HG03442 (cell line): ENCODE measurements at regions not wholly inside any gene's neighbourhood (a gene's known extent, or its start where the extent isn't known, plus 50 kb on each side); places are given as distances from the start of the nearest gene placed in this dataset.
"Not testable (repeated sequence)": the region's sequence is repeated elsewhere in the genome, so short reads cannot be mapped to it uniquely, and the experiment has no call there.

Experiments
- ATAC-seq: cut with Tn5 transposase; IDR thresholded peaks from one replicate; pipeline ENCODE4 v1.9.1; 2021; ENCODE audit warnings: mild to moderate bottlenecking, moderate library complexity; ENCODE audit not compliant: unreplicated experiment

DNA sequence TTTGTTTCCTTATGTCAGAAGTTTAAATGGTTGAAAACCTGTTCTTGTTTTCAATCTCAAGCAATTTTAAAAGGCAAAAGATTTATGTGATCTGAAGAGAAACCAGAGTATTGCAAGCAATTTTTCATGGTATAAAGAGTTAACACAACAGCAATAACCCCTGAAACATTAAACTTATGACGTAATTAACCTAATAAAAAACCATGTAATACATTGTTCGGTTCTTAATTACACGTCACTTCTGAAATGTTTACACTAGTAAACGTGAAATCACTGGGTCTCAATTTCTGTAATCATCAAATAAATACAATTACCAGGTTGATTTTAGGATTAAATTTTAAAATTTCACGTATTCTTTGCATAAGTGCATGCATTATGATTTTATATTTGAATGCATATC is 914.5 kb downstream of the NLGN4X start:
- no peak for ATAC-seq

DNA sequence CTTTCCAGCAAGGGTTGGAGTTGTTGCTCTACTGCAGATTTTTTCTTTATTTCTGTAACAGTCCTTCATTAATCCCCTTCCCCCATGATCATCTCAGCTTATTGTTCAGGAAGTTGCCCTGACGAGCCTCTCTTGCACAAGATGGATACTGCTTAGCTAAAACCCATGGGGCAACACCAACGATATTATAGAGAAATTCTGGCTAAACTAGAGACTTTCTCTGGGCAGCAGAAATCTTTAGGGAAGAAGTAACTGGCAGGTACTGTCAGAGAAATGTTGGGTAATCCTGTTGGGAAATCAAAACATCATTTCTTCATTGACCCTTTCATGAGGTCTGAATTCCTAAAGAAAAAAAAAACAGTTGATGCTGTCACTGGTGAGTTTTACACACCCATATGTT is 921.3 kb downstream of the NLGN4X start:
- ATAC-seq, result no peak

- ATAC-seq, result no peak
Measured at GRCh38 chrX:5306654-5307121, 922.0 kb downstream of the NLGN4X start.

GRCh38 chrX:5305452-5305851 is 923.2 kb downstream of the NLGN4X start:
- ATAC-seq, result no peak

DNA sequence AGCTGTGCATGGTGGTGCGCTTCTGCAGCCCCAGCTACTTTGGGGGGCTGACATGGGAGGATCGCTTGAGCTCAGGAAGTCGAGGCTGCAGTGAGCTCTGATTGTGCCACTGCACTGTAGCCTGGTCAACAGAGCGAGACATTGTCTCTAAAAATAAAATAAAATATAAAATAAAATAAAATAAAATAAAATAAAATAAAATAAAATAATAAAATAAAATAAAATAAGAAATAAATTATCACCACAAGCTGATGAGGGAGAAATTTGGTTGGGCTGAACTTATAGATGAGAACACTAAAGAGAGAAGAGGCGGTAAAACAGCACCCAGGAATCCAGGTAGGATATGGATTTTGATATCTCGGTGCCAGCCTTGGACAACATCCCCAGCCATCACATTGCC is 933.7 kb downstream of the NLGN4X start:
- no peak for ATAC-seq

GRCh38 chrX:5290635-5291034 is 938.0 kb downstream of the NLGN4X start:
- ATAC-seq, result no peak

- not testable (repeated sequence) for ATAC-seq
Measured at GRCh38 chrX:5289949-5290348, 938.7 kb downstream of the NLGN4X start.

DNA sequence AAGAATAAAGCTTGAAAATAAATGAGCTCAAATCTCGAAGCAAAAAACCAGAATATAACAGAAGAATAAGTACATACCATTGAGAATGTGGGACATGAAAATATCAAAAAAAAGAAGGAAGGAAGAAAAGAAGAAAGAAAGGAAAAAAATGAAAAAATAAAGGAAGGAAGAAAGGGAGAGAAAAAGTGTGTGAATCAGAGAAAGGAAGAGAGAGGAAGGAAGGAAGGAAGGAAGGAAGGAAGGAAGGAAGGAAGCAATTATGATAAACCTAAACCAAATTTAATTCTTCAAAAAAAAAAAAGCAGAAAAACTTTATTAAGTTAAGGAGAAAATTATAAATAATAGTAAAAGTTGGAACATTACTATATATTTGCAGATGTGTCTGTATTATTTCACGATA is 949.8 kb downstream of the NLGN4X start:
- ATAC-seq, result no peak

DNA sequence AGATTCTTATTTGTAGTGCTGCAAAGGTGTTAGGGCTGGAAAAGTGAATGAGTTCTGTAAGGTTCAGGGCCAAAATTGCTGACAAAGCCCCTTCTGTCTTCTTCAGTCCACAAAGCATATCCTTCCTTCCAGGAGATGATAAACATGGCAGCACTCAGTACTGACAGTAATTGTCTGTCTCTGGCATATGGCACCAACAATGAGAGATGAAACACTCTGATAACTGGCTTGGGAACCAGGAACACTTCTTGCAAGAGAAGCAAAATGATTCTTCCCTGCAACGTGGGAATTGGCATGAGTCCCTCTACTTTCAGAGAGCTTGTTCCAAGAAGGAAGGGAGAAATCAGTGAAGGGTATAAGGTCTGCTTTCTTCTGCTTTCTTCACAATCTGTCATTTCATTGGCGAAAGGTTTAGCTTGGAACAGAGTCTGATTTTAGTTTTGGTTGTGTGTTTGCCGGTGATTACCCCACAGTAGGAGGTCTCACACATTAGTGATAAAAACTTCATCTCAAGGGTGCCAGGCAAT is 963.3 kb downstream of the NLGN4X start:
- no peak for ATAC-seq

- no peak for ATAC-seq
Measured at GRCh38 chrX:5250106-5250505, 978.6 kb downstream of the NLGN4X start.

- ATAC-seq, result no peak
Measured at GRCh38 chrX:5242091-5242790, 986.4 kb downstream of the NLGN4X start.

- no peak for ATAC-seq
Measured at GRCh38 chrX:5236749-5237148, 991.9 kb downstream of the NLGN4X start.

- no peak for ATAC-seq
Measured at GRCh38 chrX:5236096-5236495, 992.6 kb downstream of the NLGN4X start.

GRCh38 chrX:5233830-5234229 is 994.8 kb downstream of the NLGN4X start:
- no peak for ATAC-seq

GRCh38 chrX:5220421-5220820 is 1008.2 kb downstream of the NLGN4X start:
- no peak for ATAC-seq

- ATAC-seq, result no peak
Measured at GRCh38 chrX:5194806-5195205, 1033.9 kb downstream of the NLGN4X start.

GRCh38 chrX:5180135-5180741 is 1048.4 kb downstream of the NLGN4X start:
- ATAC-seq, result no peak

GRCh38 chrX:5176766-5177165 is 1051.9 kb downstream of the NLGN4X start:
- no peak for ATAC-seq

- no peak for ATAC-seq
Measured at GRCh38 chrX:5163663-5164062, 1065.0 kb downstream of the NLGN4X start.

DNA sequence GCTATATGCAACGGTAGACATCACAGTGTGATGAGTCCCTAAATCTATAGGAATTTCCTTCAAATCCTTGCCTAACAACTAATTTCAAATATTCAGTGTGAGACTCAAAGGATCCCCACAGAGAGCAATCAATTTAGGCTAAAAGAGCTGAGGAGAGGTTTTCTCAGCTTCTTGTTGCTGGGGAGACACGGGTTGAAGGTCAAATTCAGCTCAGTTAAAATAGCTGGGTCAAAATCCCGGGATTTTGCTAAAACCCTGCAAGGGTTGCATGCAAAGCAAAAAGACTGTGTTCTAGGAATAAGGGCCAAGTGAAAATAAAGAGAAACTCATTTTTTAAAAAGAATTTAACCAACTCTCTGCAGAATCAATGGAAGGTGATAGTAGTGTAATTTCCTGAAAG is 1073.4 kb downstream of the NLGN4X start:
- no peak for ATAC-seq

DNA sequence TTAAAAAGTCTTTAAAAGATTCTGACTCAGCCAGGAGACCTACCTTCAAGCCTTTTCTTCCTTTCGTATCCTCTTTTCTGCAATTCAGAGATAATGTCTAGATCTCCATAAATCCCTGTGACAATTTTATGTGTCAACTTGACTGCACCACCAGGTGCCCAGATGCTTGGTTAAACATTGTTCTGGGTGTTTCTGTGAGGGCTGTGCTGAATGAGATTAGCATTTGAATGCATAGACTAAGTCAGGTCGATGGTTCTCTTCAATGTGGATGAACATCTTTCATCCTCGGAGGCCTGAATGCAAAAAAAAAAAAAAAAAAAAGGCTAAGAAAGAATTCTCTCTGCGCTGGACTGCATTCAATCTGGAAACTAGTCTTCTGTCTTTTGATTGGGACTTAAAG is 1082.7 kb downstream of the NLGN4X start:
- ATAC-seq, result no peak

DNA sequence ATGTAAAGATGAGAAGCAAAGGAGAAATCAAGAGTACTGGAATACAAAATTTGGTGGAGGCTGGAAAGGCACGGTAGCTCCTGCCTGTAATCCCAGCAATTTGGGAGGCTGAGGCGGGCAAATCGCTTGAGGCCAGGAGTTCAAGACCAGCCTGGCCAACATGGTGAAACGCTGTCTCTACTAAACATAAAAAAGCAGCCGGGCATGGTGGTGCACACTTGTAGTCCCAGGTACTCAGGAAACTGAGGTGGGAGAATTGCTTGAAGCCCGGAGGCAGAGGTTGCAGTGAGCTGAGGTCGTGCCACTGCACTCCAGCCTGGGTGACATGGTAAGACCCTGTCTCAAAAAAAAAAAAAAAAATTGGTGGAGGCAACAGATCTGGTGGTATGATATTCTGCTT is 1086.0 kb downstream of the NLGN4X start:
- ATAC-seq, result no peak
